HL-60 (cell line): ENCODE measurements at regions not wholly inside any gene's neighbourhood (a gene's known extent, or its start where the extent isn't known, plus 50 kb on each side); places are given as distances from the start of the nearest gene placed in this dataset.

Experiments used
- CTCF ChIP-seq: IDR thresholded peaks from one replicate; pipeline ENCODE4 v1.5.1; 2011; ENCODE audit warnings: low read length, control low read depth, inconsistent platforms; ENCODE audit not compliant: insufficient read depth
- REST ChIP-seq: IDR thresholded peaks from 2 replicates; pipeline ENCODE4 v1.6.1; 2012; ENCODE audit warnings: low read depth; ENCODE audit not compliant: insufficient replicate concordance

- TF ChIP-seq CTCF (no peak), REST (no peak)
Measured at GRCh38 chr6:74598462-74599393, 607.1 kb downstream of the COL12A1 start.
